ENCODE measurements at regions not wholly inside any gene's neighbourhood (a gene's known extent, or its start where the extent isn't known, plus 50 kb on each side); places are given as distances from the start of the nearest gene placed in this dataset.
"Not testable (repeated sequence)": the region's sequence is repeated elsewhere in the genome, so short reads cannot be mapped to it uniquely, and the experiment has no call there.

DNA sequence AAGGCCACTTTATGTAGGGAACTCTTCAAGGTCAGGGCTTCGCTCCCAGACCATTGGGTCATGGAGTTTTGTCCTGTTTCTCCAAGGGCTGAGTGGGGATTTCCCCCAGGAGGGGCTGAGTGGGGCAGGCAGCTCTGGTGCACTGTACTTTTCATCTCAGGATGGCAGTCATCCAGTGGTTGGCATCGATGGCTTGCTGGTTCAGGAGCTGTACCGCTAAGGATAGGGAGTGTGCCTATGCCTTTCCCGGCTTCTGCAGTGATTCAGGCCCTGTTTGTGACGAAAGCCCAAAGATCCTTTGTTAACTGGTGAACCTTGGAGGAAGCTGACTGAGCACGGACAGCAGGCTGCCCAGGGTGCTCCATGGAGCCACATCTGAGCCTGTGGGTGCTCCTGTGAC, 100.1 kb upstream of the GADD45A start:
- DNase-seq (ENCODE audit: low spot score), result no peak

DNA sequence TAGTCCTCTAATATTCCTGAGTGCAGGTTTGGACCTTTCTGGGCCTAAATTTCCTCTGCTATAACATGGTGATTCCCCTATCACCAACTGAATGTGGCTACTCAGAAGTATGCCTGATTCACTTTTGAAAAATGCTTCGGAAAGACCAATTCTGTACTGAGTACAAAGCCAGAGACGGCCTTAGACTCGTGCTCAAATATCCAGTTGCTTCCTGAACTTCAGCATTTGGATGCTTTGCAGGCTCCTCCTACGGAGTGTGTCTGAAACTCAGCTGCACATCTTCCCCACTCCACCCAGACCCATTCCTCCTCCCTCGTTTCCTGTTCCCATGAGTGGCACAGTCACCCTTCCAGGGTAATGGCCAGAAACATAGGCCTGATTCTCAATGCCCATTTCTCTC, 98.4 kb upstream of the GADD45A start:
- no peak for DNase-seq (ENCODE audit: low spot score)

- DNase-seq (ENCODE audit: low spot score), result no peak
These were observed 96.7 kb upstream of the GADD45A start for GRCh38 chr1:67588178-67588855.

DNA sequence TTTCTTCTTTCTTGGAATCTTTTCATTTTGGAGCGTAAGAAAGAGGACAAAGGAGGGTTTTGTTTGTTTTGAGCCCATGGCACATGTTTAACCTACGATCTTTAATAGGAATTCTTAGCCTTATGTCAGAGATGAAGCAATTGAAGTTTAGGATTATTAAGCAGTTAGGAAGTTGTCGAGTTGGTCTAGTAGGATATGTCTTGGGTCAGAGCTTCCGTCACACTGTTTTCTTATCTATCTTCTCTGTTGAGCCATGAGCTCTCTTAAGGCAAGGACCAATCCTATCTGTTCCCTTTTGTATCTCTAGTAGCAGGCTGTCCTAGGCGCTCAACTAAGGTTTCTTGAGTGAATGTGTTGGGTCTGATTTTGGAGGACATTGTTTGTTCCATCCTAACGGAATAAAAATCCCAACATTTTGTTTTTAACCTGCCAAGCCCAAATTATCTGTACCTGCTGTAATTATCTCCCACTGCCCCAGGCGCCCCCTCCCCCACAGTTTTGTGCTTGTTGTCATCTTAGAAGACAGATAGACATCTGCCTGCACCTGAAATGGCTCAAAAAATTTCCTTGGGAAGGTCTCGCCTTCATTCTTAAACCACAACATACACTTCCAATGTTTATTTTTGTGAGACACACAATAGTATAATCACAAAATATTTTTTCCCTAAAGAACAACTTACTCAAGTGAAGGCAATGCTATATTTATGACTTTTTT, 95.3 kb upstream of the GADD45A start:
- DNase-seq (ENCODE audit: low spot score), result no peak

GRCh38 chr1:67590329-67590728, 94.7 kb upstream of the GADD45A start:
- DNase-seq (ENCODE audit: low spot score), result no peak

DNA sequence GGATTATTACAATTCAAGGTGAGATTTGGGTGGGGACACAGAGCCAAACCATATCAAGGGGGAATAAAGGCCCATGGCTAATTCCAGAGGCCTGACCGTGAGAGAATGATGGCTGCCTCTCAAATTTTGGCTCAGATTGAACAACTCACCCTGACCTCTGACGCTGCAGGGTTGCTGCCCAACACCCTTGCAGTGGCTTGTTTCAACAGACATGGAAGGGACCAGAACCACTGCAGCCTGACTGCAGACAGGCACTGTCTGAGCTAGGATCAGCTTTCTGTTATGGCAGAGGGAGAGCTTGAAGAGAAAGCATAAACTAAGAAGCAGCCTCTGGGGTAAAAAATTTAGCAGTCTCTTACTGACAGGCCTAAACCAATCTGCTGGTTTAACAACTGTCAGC, 90.2 kb upstream of the GADD45A start:
- no peak for DNase-seq (ENCODE audit: low spot score)

GRCh38 chr1:67596674-67597073, 88.3 kb upstream of the GADD45A start:
- no peak for DNase-seq (ENCODE audit: low spot score)

GRCh38 chr1:67597336-67597735, 87.7 kb upstream of the GADD45A start:
- peak; percentile 80 for DNase-seq (ENCODE audit: low spot score)

GRCh38 chr1:67599085-67599484, 85.9 kb upstream of the GADD45A start:
- no peak for DNase-seq (ENCODE audit: low spot score)

- no peak for DNase-seq (ENCODE audit: low spot score)
These were observed 83.5 kb upstream of the GADD45A start for GRCh38 chr1:67601539-67601938.

- no peak for DNase-seq (ENCODE audit: low spot score)
These were observed 83.0 kb upstream of the GADD45A start for GRCh38 chr1:67601955-67602354.

- no peak for DNase-seq (ENCODE audit: low spot score)
These were observed 80.2 kb upstream of the GADD45A start for GRCh38 chr1:67604778-67605177.

GRCh38 chr1:67605209-67605780, 79.7 kb upstream of the GADD45A start:
- DNase-seq (ENCODE audit: low spot score), result no peak

GRCh38 chr1:67607286-67607685, 77.7 kb upstream of the GADD45A start:
- DNase-seq (ENCODE audit: low spot score), result no peak

DNA sequence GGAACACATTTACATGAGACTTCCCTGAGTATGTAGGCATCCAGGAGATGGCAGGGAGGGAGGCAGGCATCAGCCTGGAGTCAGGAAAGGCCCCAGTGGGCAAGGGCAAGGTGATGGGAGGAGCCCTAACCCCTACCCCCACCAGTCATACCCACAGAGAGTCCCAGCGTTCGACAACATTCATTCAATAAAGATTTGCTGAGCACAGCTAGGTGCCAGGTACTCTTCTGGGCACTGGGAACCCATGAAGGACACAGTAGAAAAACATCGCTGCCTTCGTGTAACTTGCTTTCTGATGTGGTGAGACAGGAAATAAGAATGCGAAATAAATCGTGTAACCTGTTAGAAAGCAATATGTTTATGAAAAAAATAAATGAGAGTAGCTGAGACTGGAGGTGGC, 77.3 kb upstream of the GADD45A start:
- no peak for DNase-seq (ENCODE audit: low spot score)

- no peak for DNase-seq (ENCODE audit: low spot score)
These were observed 76.1 kb upstream of the GADD45A start for GRCh38 chr1:67608661-67609576.

DNA sequence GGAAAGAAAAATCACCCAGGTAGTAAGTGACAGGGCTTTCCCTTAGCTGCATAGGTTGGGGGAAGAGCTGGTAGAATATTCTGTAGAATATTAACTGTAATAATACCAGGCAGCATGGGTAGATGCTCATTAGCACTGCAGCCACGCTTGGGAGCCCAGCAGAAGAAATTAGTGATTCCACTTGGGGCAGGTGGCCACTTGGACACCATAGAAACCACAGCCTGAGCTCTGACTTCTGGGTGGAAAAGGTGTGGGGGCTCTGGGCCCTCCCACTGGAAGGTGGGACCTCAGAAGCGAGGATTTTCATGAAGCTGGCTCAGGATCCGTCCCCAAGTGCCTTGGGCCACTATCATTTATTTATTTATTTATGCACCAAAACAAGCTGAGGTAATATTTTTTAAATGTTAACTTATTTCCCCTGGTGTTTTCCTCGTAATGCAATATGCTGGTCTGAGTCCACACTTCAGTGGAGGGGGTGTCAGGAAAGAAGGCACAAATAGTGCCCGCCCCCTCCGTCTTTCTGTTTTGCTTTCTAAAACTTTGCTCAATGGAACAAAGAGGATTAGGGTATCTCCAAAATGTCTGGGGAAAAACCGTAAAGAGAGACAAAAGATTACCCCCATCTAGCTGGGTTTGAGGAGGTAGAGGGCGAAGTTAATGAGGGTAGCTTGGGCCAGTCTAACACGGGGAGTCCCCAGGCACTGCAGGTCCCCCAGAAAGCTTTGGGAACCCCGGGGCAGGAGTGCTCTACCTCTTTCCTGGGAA, 75.2 kb upstream of the GADD45A start:
- no peak for DNase-seq (ENCODE audit: low spot score)

GRCh38 chr1:67610450-67610849, 74.6 kb upstream of the GADD45A start:
- DNase-seq (ENCODE audit: low spot score), result peak; percentile 64

- DNase-seq (ENCODE audit: low spot score), result no peak
These were observed 73.2 kb upstream of the GADD45A start for GRCh38 chr1:67611846-67612245.

DNA sequence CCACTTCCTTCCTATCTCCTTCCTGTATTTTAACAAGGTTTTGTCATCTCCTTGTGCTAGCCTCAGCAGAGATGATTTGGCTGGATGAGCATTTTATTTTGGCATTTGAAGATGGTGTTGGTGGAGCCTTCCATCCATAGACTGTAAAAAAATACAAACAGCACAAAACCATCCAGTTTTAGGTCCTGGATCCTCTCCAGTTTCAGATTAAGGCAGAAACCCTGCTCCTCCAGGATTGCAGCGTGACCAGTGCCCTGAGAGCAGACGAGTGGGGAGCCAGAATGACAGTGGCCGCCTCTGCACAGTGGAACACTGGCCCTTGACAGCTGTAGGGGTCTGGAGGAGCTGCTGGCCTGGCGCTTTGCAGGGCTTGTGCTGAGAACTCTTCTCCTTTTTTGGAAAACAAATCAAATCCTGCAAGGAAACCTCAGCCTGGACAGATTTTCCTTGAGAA, 72.2 kb upstream of the GADD45A start:
- DNase-seq (ENCODE audit: low spot score), result no peak

GRCh38 chr1:67613479-67613878, 71.5 kb upstream of the GADD45A start:
- not testable (repeated sequence) for DNase-seq (ENCODE audit: low spot score)

Data from H4 (cell line).